Panc1 (cell line): ENCODE measurements at regions not wholly inside any gene's neighbourhood (a gene's known extent, or its start where the extent isn't known, plus 50 kb on each side); places are given as distances from the start of the nearest gene placed in this dataset.
"Not testable (repeated sequence)": the region's sequence is repeated elsewhere in the genome, so short reads cannot be mapped to it uniquely, and the experiment has no call there.

ENCODE experiments used
- ATAC-seq: fragments of 200-7000 bp; cut with Tn5 transposase; 2 replicates; pipeline ENCODE4 v1.9.1; 2020; ENCODE audit warnings: mild to moderate bottlenecking, moderate library complexity
- BruUV-seq: library from RNA; stranded (reverse); fragments of 400-500 nt; replicated peaks from 2 replicates; lab custom pipeline; 2021; lab: Mats Ljungman, UMichigan
- CTCF ChIA-PET: fragments of 300-600 bp; sonication (Branson Sonifier 250); formaldehyde crosslinking; loops from one replicate; lab custom pipeline; 2022; ENCODE audit warnings: antibody characterized with exemption; lab: Charles Lee
- POLR2A ChIA-PET: fragments of 300-600 bp; sonication (Branson Sonifier 250); formaldehyde crosslinking; loops from one replicate; lab custom pipeline; 2022; ENCODE audit warnings: antibody characterized with exemption; lab: Charles Lee
- DNase-seq: peaks from one replicate; pipeline ENCODE4 v3.0.0-alpha.2; 2010; ENCODE audit warnings: low read depth, low spot score
- H3K27ac ChIP-seq: 2 replicates; pipeline ENCODE4 v1.5.1; 2011; ENCODE audit warnings: mild to moderate bottlenecking, low read length, inconsistent platforms
- H3K27me3 ChIP-seq: fragments of 200-500 bp; sonication (Bioruptor generic); 2 replicates; pipeline ENCODE4 v1.6.0; 2014; ENCODE audit warnings: low read length, inconsistent platforms; ENCODE audit not compliant: control insufficient read depth, insufficient read depth
- H3K36me3 ChIP-seq: fragments of 200-500 bp; sonication (Bioruptor generic); 2 replicates; pipeline ENCODE4 v1.5.1; 2014; ENCODE audit warnings: inconsistent platforms, mild to moderate bottlenecking, low read length, moderate library complexity; ENCODE audit not compliant: control insufficient read depth, insufficient read depth
- H3K4me1 ChIP-seq: 2 replicates; pipeline ENCODE4 v1.5.1; 2011; ENCODE audit warnings: inconsistent platforms, mild to moderate bottlenecking, low read length, moderate library complexity; ENCODE audit not compliant: control insufficient read depth, insufficient read depth
- H3K4me3 ChIP-seq, 2 experiments: 2 replicates each; pipeline ENCODE4 v1.5.1; 2011 to 2012; ENCODE audit warnings: low read depth in 2 of 2, low read length in 2 of 2, mild to moderate bottlenecking in 2 of 2, inconsistent platforms in 1 of 2, moderate library complexity in 1 of 2
- H3K9me3 ChIP-seq: fragments of 200-500 bp; sonication (Bioruptor generic); 2 replicates; pipeline ENCODE4 v1.5.1; 2014; ENCODE audit warnings: low read depth, mild to moderate bottlenecking, inconsistent platforms, low read length, moderate library complexity; ENCODE audit not compliant: control insufficient read depth, insufficient read depth
- CTCF ChIP-seq: fragments of 450-650 bp; IDR thresholded peaks from 2 replicates; pipeline ENCODE4 v1.5.1; 2017; ENCODE audit warnings: mild to moderate bottlenecking
- POLR2AphosphoS5 ChIP-seq: IDR thresholded peaks from 2 replicates; pipeline ENCODE4 v1.6.1; 2012; ENCODE audit warnings: mild to moderate bottlenecking, low read depth, low read length, moderate library complexity
- REST ChIP-seq, 2 experiments: IDR thresholded peaks; 2 replicates each; pipeline ENCODE4 v1.6.1; 2011 to 2012; ENCODE audit warnings: low read depth in 2 of 2, control low read depth in 1 of 2, low read length in 1 of 2, mild to moderate bottlenecking in 1 of 2, moderate library complexity in 1 of 2; ENCODE audit not compliant: insufficient read depth in 1 of 2
- SIN3A ChIP-seq: IDR thresholded peaks from 2 replicates; pipeline ENCODE4 v1.6.1; 2012; ENCODE audit warnings: low read depth, mild to moderate bottlenecking, low read length, moderate library complexity, borderline replicate concordance; ENCODE audit not compliant: insufficient read depth
- TCF7L2 ChIP-seq: IDR thresholded peaks from 2 replicates; pipeline ENCODE4 v1.6.1; 2011; ENCODE audit warnings: mild to moderate bottlenecking, low read depth, low read length, inconsistent platforms
- in situ Hi-C: cut with HindIII; loops from 2 replicates; pipeline ENCODE4 v1.10.0; 2016; ENCODE audit warnings: low sequenced_read_pairs, low pct_unique_long_range_greater_than_20kb
- intact Hi-C: fragments of 100-400 bp; cut with micrococcal nuclease; formaldehyde crosslinking; loops from one replicate; pipeline ENCODE4 v1.10.0; 2022; ENCODE audit not compliant: unreplicated experiment

- H3K4me3 ChIP-seq, result no peak overlapping the region
- in situ Hi-C loops, result no loop called here
- no peaks in the 10 kb centered on the region for H3K27me3 ChIP-seq
- ChIA-PET POLR2A (no interaction called here), CTCF (no interaction called here)
- intact Hi-C loops, result no loop called here
- no peaks in the 10 kb centered on the region for H3K36me3 ChIP-seq
- no peak for ATAC-seq
- TF ChIP-seq TCF7L2 (no peak), SIN3A (no peak), POLR2AphosphoS5 (no peak), CTCF (no peak), REST (IDR thresholded peaks at IDR 0.05; ENCODE audit: insufficient read depth in 1 of 2, low read depth in 2 of 2, low read length in 1 of 2) (no peak)
- DNase-seq, result no peak
- BruUV-seq, result no TSS peak
- no peak overlapping the region for H3K27ac ChIP-seq
- no peaks in the 10 kb centered on the region for H3K4me1 ChIP-seq
- no peaks in the 10 kb centered on the region for H3K9me3 ChIP-seq
These were observed 656.1 kb downstream of the DACH1 start for GRCh38 chr13:71210861-71211260.

GRCh38 chr13:71209217-71209616 lies 657.8 kb downstream of the DACH1 start:
- BruUV-seq, result no TSS peak
- H3K27me3 ChIP-seq, result no peaks in the 10 kb centered on the region
- ATAC-seq (no peak), DNase-seq (no peak)
- no peaks in the 10 kb centered on the region for H3K36me3 ChIP-seq
- ChIA-PET POLR2A (no interaction called here), CTCF (no interaction called here)
- no peak overlapping the region for H3K4me3 ChIP-seq
- no peaks in the 10 kb centered on the region for H3K9me3 ChIP-seq
- in situ Hi-C loops (no loop called here), intact Hi-C loops (no loop called here)
- H3K27ac ChIP-seq, result no peak overlapping the region
- TF ChIP-seq TCF7L2 (no peak), POLR2AphosphoS5 (no peak), REST (IDR thresholded peaks at IDR 0.05; ENCODE audit: insufficient read depth in 1 of 2, low read depth in 2 of 2, low read length in 1 of 2) (no peak), SIN3A (no peak), CTCF (no peak)
- no peaks in the 10 kb centered on the region for H3K4me1 ChIP-seq

GRCh38 chr13:71184583-71184982 lies 682.4 kb downstream of the DACH1 start:
- DNase-seq, in situ Hi-C loops, H3K9me3 ChIP-seq, ATAC-seq, CTCF ChIA-PET, H3K4me1 ChIP-seq, H3K36me3 ChIP-seq, H3K4me3 ChIP-seq, H3K27me3 ChIP-seq, BruUV-seq, intact Hi-C loops, POLR2A ChIA-PET, H3K27ac ChIP-seq: not testable (repeated sequence)

GRCh38 chr13:71183352-71183751 lies 683.7 kb downstream of the DACH1 start:
- H3K27me3 ChIP-seq, H3K27ac ChIP-seq, BruUV-seq, POLR2A ChIA-PET, DNase-seq, H3K36me3 ChIP-seq, ATAC-seq, CTCF ChIA-PET, H3K9me3 ChIP-seq, in situ Hi-C loops, intact Hi-C loops, H3K4me1 ChIP-seq, H3K4me3 ChIP-seq: not testable (repeated sequence)
